NCI-H2081 (cell line): ENCODE measurements at regions not wholly inside any gene's neighbourhood (a gene's known extent, or its start where the extent isn't known, plus 50 kb on each side); places are given as distances from the start of the nearest gene placed in this dataset.

ENCODE experiments used
- DNase-seq, 2 experiments: peaks; one replicate each; lab custom pipeline; 2025; lab: John Stamatoyannopoulos, UW

GRCh38 chr3:18675197-18675596 is 250.1 kb upstream of the SATB1 start:
- DNase-seq, result no peak

GRCh38 chr3:18672561-18672960 is 247.4 kb upstream of the SATB1 start:
- DNase-seq, result no peak

DNA sequence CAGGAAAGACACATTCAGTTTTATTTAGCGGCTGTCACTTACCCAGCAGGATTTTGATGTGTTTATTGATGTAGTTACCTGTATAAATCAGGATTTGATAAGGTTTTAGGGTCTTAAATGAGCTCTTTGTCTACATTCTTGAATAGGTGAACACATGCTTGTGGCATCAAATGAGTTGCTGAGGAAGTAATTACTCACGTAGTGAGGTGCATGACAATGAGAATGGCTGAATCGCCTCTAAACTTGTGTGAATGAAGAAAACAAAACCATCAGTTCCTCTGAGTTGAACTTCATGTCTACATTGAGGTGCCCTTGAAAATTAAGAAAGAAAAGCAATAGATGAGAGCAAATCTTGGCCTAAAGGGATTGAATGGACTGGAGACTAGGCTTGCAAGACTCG is 245.6 kb upstream of the SATB1 start:
- DNase-seq, result no peak

GRCh38 chr3:18669374-18669773 is 244.2 kb upstream of the SATB1 start:
- no peak for DNase-seq

DNA sequence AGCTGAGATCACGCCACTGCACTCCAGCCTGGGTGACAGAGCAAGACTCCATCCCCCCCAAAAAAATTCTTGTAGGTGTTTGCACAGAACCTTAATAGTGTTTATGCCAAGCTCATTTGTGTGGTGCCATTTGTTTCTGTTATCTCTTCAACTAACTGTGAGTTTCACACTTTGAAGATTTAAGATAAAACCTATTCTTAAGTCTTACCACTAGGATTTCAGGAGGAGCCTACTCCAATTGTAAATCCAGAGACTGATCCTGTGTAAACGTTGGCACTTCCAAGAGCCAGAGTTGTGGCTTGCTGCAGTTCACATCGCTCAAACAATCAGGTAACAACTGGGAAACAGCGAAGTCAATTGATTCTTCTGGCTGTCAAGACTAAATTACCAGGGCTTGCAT is 242.4 kb upstream of the SATB1 start:
- no peak for DNase-seq

DNA sequence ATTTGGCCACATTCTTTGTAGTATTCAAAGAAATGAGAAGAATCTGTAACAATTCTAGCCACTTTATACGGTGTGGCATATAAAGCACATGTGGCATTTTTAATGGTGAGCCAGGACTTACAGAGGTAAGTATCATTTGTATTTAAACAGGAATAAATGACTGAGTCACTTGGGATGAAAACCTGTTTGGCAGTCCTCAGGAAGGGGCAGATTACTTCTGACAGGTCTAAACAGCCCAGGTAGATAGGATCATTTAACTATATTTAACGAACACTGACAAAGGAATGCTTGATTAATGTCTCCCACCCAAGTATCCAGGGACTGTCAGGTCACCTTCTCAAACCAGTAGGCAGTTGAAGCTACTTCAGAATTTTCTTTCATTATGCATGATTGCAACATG is 241.5 kb upstream of the SATB1 start:
- no peak for DNase-seq

DNA sequence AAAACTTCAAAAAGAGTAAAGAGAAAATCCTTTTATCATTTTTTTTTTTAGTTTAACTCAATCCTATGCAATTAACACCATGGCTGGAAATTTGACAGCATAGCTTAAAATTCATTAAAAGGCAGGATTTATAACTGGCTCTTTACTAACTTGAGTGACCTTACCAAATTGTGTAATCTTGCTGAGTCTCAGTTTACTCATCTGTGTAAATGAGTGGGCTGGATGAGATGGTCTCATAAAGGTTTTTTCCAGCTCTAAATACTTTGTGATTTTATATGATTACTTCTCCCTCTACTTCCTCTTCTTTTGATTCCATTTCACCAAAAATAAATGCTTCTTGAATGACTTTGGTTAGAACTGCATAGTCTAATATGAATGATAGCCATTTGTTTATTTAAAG is 234.9 kb upstream of the SATB1 start:
- DNase-seq, result no peak

DNA sequence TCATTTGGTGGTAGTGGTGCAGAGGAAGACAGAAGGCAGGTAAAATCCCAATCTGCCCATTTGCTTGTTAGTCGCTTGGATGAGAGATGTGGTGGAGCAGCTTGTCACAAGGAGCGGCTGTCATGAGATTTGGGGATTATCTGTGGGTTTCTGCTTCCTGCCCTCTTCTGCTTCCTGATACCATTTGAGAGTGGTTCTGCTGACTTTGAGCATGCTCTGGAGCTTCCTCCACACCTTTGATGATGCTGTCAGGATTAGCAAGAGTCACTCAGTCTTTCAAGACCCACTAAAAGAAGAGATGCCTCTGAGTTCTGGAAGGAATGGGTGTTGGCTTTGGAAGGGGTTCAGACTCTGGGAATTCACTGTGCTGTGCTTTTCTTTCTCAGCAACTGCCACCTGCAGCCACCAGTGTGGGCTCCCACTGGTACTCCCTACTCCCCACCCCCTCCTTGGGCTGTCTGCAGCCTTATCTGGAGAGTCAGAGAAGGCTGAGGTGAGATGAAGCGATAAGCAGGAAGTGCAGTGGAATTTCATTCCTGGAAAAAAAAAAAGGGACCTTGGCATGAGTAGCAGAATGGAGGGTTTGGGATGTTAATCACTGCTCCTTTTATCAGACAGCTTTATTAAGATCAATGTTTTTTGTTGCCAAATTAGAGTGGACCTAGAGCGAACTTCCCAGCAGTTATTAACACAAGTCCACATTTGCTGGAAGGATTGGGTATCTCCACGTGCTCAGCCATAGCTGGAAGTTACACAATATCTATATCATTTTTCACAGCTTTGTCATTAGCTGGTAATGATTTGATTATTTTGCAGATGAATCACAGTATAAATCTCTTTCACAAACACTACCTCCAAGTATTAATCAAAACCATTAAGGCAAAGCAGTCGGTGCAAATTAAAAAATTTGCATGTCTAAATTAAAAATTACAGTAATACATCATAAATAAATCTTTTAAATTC is 233.0 kb upstream of the SATB1 start:
- DNase-seq, result no peak

DNA sequence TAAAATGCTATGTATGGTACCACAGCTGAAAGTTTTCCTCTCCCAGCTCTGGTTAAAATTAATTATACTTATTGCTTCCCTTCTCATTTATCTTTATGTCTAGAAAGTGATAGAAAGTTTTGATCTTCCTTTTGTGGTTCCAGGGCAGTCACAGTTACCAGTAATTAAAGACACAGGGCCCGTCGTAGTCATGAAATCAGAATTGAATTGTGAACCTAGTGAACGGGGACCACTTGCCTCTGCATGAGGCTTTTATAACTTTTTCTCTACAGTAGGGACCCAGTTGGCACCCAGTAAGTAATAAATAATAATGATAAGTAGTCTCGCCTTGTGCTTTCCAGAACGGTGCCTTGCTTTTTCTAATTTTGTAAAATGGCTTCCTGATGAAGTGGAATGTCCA is 231.7 kb upstream of the SATB1 start:
- DNase-seq, result no peak

DNA sequence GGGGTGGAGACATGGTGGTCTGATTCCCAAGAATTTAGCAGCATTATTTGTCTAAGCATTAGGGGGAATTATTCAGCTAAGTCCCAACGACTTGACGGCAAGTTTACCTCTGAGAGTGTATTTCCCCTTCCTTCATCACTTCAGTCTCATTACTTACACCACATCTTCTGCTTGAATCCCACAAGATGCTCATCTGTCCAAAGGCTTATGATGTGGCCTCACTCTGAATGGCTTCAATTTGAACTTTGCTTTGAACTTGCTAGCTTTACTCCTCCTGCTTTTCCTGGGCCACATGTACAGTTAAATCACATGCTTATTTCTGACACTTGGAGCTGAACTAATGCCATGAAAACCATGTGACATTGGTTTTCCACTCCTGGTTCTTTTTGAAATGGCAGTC is 231.3 kb upstream of the SATB1 start:
- no peak for DNase-seq

DNA sequence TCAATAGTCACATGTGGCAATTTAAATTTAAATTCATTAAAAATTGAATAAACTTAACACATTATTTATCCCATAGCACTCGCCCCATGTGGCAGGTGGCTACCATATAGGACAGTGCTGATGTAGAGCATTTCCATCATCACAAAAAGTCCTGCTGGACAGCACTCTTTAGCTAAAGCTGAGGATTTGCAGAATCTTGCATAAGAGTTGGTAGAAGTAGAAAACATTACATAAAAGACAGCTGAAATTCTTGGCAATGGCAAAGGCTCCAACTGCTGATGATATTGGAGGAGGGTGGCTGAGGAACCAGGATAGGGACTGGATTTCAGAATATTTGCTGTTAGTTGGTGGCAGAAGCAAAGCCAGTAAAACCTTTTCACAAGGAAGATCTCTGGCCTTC is 230.7 kb upstream of the SATB1 start:
- no peak for DNase-seq

DNA sequence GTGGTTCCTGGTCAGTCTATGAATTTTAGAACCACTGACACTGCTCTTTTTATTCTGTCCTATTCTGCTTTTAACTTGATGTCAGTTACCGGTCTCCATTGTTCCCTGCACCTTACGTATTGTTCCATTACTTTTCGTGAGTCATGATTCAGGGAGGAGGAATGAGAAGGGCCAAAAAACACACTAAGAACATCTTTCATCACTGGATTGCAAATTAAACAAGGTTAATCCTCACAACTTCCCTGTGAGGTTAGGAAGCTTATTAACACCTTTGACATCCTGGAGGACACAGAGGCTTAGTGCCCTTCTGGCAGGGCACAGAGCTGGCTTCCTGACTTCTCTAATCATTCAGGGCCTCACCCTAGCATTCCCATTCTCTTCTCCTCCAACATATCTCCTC is 227.6 kb upstream of the SATB1 start:
- no peak for DNase-seq

DNA sequence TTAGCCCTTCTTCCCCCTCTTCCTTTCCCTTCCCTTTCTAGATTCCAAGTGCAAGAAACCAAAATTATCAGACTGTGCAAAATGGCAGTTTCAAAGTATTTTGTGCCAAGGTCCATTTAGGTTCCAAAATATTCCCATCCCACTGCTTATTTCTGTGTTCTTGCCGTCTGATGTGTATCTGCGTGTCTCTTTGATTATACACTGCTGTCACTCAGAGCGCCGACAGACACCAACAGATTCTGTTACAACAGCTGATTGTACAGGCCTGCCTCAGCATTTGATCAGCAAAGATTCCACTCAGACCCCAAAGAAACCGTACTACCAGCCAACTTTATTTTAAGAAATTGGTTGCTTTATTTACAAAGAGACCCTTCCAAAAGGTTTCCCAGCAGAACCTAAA is 225.6 kb upstream of the SATB1 start:
- no peak for DNase-seq

DNA sequence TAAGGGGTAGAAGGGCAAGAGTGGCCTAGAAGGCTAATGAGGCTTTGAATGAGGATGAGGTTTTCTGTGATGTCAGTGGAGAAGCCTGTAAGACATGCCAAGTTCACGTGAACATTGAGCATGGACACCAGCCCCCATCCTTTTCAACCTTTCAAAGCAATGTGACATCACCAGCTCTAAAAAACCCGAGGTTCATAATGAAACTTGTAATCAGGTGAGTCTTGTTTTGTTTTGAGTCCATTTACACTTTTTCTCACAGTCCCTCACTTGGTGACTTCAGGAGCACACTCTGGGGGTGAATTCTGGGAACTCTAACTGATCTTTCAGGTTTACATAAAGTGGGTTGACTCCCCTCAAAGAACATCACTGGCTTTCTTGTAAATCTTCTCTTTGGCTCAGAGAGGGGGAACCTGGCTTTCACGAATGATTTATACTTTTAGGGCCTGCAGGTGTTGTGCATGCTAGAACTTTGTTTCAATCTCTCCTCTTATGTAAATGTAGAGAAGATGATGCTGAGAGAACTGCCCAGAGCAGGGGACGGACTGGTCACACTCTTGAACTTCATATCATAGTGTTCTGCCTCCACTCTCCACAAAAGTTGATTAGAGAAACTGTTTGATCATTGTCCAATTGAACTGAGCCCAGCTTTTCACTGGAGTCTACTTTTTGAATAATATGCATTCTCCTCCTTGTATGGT is 224.7 kb upstream of the SATB1 start:
- no peak for DNase-seq

GRCh38 chr3:18648868-18649462 is 223.8 kb upstream of the SATB1 start:
- DNase-seq, result no peak

DNA sequence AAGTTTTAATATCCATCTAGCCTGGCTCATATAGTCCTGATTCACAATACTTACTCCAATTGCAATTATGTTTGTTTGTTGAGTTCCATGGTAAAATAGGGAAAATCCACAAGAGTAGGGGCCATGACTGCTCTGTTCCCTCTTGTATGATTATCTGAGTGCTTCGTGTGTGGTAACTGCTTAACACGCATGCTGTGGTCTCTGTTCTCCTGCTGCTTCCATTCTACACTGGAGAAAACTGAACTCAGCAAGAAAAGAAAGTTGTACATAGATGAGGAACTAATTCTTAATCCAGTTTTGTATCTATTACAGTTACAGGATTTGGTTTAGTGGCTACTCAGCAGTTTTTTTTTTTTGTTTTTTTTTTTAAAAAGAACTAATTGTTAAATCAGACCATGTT is 223.0 kb upstream of the SATB1 start:
- DNase-seq, result no peak

GRCh38 chr3:18645619-18646018 is 220.5 kb upstream of the SATB1 start:
- DNase-seq, result no peak

GRCh38 chr3:18643281-18643680 is 218.1 kb upstream of the SATB1 start:
- no peak for DNase-seq

DNA sequence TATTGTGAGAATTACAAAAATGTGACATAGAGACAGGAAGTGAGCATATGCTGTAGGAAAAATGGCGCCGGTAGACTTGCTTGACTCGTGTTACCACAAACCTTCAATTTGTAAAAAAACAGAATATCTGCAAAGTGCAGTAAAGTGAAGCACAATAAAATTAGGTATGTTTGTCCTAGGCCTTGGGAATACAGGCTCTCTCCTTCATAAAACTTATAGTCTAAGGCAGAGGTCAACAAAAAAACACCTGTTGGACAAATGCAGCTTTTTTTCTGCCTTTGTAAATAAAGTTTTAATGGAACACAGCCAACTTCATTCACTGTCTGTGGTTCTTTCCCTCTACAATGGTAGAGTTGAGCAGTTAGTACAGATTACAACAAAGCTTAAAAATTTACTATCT is 216.8 kb upstream of the SATB1 start:
- DNase-seq, result no peak

GRCh38 chr3:18635215-18635614 is 210.1 kb upstream of the SATB1 start:
- DNase-seq, result no peak

- no peak for DNase-seq
Observed at GRCh38 chr3:18634461-18634860, 209.3 kb upstream of the SATB1 start.

GRCh38 chr3:18633002-18633401 is 207.9 kb upstream of the SATB1 start:
- DNase-seq, result no peak

GRCh38 chr3:18630295-18630694 is 205.2 kb upstream of the SATB1 start:
- DNase-seq, result no peak
